Thymus (tissue), 11 donors: ENCODE measurements at regions not wholly inside any gene's neighbourhood (a gene's known extent, or its start where the extent isn't known, plus 50 kb on each side); places are given as distances from the start of the nearest gene placed in this dataset.

Source experiments
- DNase-seq, 9 donors: peaks; one replicate each; pipeline ENCODE4 v3.0.0-alpha.2; 2013; ENCODE audit warnings: low spot score in 9 of 9, low read depth in 6 of 9, missing footprints in 1 of 9
- H3K27ac ChIP-seq, 2 donors: one replicate each; pipeline ENCODE4 v1.5.1; 2013; ENCODE audit warnings: control low read depth in 1 of 2, low read depth in 1 of 2, low read length in 1 of 2, mild to moderate bottlenecking in 1 of 2, moderate library complexity in 1 of 2
- H3K27me3 ChIP-seq, 2 donors: one replicate each; pipeline ENCODE4 v1.5.1; 2013; ENCODE audit warnings: low read length in 1 of 2; ENCODE audit not compliant: control insufficient read depth in 2 of 2, insufficient read depth in 1 of 2
- H3K36me3 ChIP-seq, 2 donors: one replicate each; pipeline ENCODE4 v1.5.1; 2013; ENCODE audit warnings: low read length in 1 of 2, mild to moderate bottlenecking in 1 of 2, moderate library complexity in 1 of 2; ENCODE audit not compliant: control insufficient read depth in 2 of 2, insufficient read depth in 2 of 2
- H3K4me1 ChIP-seq, 2 donors: one replicate each; pipeline ENCODE4 v1.5.1; 2013; ENCODE audit warnings: low read length in 2 of 2; ENCODE audit not compliant: control insufficient read depth in 2 of 2, insufficient read depth in 2 of 2
- H3K4me3 ChIP-seq, 2 donors: one replicate each; pipeline ENCODE4 v1.5.1; 2013; ENCODE audit warnings: low read length in 2 of 2, control low read depth in 1 of 2, mild to moderate bottlenecking in 1 of 2
- H3K9me3 ChIP-seq, 2 donors: one replicate each; pipeline ENCODE4 v1.5.1; 2013; ENCODE audit warnings: low read length in 1 of 2, mild to moderate bottlenecking in 1 of 2; ENCODE audit not compliant: control insufficient read depth in 2 of 2, insufficient read depth in 1 of 2
- WGBS: extraction: QIAGEN DNeasy Blood & Tissue Kit; methylation state at CpG from one replicate; pipeline ENCODE4 v1.1.7; 2013; 5-methylcytosine and 5-hydroxymethylcytosine counted together
- donor health status: healthy.

- Histone ChIP-seq H3K36me3 (no peaks in the 10 kb centered on the region), H3K9me3 (no peaks in the 10 kb centered on the region), H3K4me1 (no peaks in the 10 kb centered on the region), H3K4me3 (no peak overlapping the region), H3K27ac (no peak overlapping the region), H3K27me3 (no peaks in the 10 kb centered on the region)
- no peak for DNase-seq
- 97% methylated on average over 1 of the region's 1 CpG for WGBS
Measured at GRCh38 chr2:34311816-34312215, 712.7 kb upstream of the FAM98A start.

DNA sequence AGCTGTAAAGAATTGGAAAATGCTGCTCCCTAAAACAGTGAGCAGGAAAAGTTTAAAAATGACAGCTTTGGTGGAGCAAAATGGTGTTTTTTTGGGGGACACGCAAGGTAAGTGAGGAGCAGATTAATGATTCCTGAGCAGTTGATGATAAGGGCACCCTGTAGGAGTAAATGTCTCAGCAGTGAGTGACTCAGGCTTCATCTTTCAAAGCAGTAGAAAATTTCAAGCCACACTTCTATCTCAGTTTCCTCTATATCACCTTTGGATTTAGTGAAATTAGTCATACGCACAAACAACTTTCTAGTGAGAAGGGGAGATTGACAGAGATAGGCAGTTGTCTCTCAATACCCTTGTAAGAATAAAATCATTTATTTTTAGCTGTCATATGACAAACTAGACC, 709.0 kb upstream of the FAM98A start:
- Histone ChIP-seq H3K9me3 (no peaks in the 10 kb centered on the region), H3K4me1 (no peaks in the 10 kb centered on the region), H3K27ac (no peak overlapping the region), H3K27me3 (no peaks in the 10 kb centered on the region), H3K36me3 (no peaks in the 10 kb centered on the region), H3K4me3 (no peak overlapping the region)
- no peak for DNase-seq
- 93% methylated on average over 2 of the region's 2 CpGs for WGBS

DNA sequence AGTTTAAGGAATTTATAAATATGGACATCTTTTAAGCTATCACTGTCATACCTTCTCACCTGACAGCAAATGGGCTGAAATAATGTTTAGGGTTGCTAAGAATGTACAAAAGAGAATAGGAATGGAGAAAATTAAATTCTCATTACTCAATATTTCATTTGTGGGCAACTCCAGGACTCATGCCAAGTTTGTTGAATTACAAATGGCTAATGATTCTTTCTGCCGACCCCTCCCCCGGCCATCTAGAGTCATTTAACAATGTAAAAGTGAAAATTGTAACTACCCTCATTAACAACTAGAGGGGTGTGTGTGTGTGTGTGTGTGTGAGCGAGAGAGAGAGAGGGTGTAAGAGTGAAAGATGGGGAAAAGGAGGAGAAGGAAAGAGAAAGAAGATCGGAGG, 708.5 kb upstream of the FAM98A start:
- no peak overlapping the region for H3K4me3 ChIP-seq
- no peak for DNase-seq
- H3K9me3 ChIP-seq = no peaks in the 10 kb centered on the region
- no peaks in the 10 kb centered on the region for H3K36me3 ChIP-seq
- H3K27ac ChIP-seq = no peak overlapping the region
- no peaks in the 10 kb centered on the region for H3K27me3 ChIP-seq
- no peaks in the 10 kb centered on the region for H3K4me1 ChIP-seq
- WGBS = 93% methylated on average over 4 of the region's 4 CpGs

- H3K27me3 ChIP-seq = no peaks in the 10 kb centered on the region
- no peaks in the 10 kb centered on the region for H3K36me3 ChIP-seq
- no peak overlapping the region for H3K4me3 ChIP-seq
- no peak for DNase-seq
- H3K4me1 ChIP-seq = no peaks in the 10 kb centered on the region
- no peaks in the 10 kb centered on the region for H3K9me3 ChIP-seq
- H3K27ac ChIP-seq = no peak overlapping the region
Measured at GRCh38 chr2:34306745-34307144, 707.6 kb upstream of the FAM98A start.

DNA sequence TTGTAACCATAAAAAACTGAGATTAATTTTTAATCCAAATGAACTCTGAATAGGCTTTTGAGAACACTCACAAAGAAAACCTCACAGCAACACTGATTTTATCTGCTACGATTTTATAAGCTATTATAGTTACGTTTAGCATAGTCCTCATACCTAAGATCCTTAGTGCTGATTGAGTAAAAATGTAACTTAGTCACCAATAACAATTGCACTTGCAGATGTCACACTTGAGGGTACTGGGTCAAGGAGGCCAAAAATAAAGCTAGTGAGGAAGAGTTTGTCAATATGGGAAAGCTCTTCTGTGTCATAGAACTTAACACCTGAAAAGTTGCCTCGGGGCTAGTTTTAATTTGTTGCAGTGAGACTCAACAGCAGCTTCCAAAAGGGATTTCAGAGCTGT, 706.5 kb upstream of the FAM98A start:
- Histone ChIP-seq H3K36me3 (no peaks in the 10 kb centered on the region), H3K9me3 (no peaks in the 10 kb centered on the region), H3K27me3 (no peaks in the 10 kb centered on the region), H3K27ac (no peak overlapping the region), H3K4me1 (no peaks in the 10 kb centered on the region), H3K4me3 (no peak overlapping the region)
- no peak for DNase-seq
- WGBS = 88% methylated on average over 3 of the region's 3 CpGs

- no peaks in the 10 kb centered on the region for H3K27me3 ChIP-seq
- WGBS = 89% methylated on average over 4 of the region's 4 CpGs
- H3K27ac ChIP-seq = no peak overlapping the region
- H3K4me3 ChIP-seq = no peak overlapping the region
- DNase-seq = no peak
- H3K36me3 ChIP-seq = no peaks in the 10 kb centered on the region
- no peaks in the 10 kb centered on the region for H3K4me1 ChIP-seq
- H3K9me3 ChIP-seq = no peaks in the 10 kb centered on the region
Measured at GRCh38 chr2:34294961-34295360, 695.9 kb upstream of the FAM98A start.

DNA sequence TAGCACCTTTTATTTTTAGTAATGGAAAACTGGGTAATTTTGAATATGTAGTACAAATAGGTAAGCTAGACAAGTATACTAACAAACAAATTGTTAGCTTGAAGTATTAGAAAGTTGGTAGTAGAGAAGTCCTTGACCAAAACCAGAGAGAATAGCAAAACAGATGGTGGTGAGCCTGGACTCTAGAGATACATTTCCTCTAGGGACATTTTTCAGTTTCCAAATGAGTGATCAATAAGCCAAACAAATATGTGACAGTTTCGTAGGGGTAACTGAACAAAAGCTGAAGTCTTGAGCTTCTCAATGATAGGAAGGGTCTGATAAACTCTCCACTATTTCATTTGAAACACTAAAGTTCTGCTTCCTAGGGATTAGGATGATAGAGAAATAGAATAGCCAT, 692.0 kb upstream of the FAM98A start:
- Histone ChIP-seq H3K4me3 (no peak overlapping the region), H3K4me1 (no peaks in the 10 kb centered on the region), H3K36me3 (no peaks in the 10 kb centered on the region), H3K27ac (no peak overlapping the region), H3K9me3 (no peaks in the 10 kb centered on the region), H3K27me3 (no peaks in the 10 kb centered on the region)
- no peak for DNase-seq
- WGBS = 88% methylated on average over 1 of the region's 1 CpG

- Histone ChIP-seq H3K4me1 (no peaks in the 10 kb centered on the region), H3K9me3 (no peaks in the 10 kb centered on the region), H3K4me3 (no peak overlapping the region), H3K27me3 (no peaks in the 10 kb centered on the region), H3K27ac (no peak overlapping the region), H3K36me3 (no peaks in the 10 kb centered on the region)
- DNase-seq = no peak
Measured at GRCh38 chr2:34288016-34288415, 688.9 kb upstream of the FAM98A start.

GRCh38 chr2:34280606-34281005, 681.5 kb upstream of the FAM98A start:
- Histone ChIP-seq H3K9me3 (no peaks in the 10 kb centered on the region), H3K27me3 (no peaks in the 10 kb centered on the region), H3K4me1 (no peaks in the 10 kb centered on the region), H3K27ac (no peak overlapping the region), H3K4me3 (no peak overlapping the region), H3K36me3 (no peaks in the 10 kb centered on the region)
- no peak for DNase-seq
- WGBS = 99% methylated on average over 1 of the region's 1 CpG
